ENCODE measurements at regions not wholly inside any gene's neighbourhood (a gene's known extent, or its start where the extent isn't known, plus 50 kb on each side); places are given as distances from the start of the nearest gene placed in this dataset.

DNA sequence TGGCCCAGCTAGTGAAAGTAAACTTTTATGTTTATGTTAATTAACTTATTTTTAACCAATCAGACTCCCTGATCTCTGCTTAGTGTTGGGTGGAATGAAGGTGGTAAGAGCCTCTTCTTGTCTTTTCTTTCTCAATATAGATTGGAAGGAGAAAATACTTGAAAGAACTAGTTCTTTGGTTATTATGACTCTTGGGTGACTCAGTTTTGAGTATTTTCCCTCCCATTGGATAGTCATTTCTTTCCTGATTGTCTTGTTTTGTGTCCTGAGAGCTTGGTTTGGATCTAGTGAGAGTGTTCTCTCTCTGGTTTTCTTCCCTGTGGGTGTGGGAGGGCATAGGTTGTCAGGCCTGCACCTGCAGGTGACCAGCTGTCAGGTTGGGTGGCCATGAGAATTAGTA is 172.0 kb upstream of the GLRA2 start (continued):
- TF ChIP-seq MLXIP (CRISPR knock-in tag; IDR thresholded peaks at IDR 0.05; ENCODE audit: borderline replicate concordance) (no peak), ZNF431 (CRISPR knock-in tag; IDR thresholded peaks at IDR 0.05; ENCODE audit: borderline replicate concordance, low read depth) (no peak)

DNA sequence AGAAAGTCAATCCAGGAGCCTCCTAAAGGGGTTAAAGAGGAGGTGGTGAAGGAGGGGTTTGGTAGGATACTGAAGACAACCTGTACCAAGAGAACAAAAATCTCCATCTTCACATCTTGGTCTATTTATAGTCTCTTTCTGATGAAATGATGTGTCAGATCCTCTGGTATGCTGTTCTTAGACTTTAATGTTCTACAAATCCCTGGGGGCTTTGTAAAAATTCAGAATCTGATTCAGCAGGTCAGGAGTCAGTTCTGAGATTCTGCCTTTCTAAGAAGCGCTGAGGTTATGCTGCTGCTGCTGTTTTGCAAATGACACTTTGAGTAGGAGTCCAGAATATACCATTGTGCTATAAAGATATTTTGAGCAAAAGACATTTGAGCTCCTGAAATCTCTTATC is 172.9 kb upstream of the GLRA2 start:
- H2AFZ ChIP-seq (ENCODE audit: low read length) = no peak overlapping the region
- no peaks in the 10 kb centered on the region for H3K9me3 ChIP-seq (ENCODE audit: low read length)
- H3K4me2 ChIP-seq (ENCODE audit: low read depth, low read length) = no peak overlapping the region
- BruUV-seq (replicated peaks) = no TSS peak
- intact Hi-C loops (cut with micrococcal nuclease; ENCODE audit: unreplicated experiment) (no loop called here), in situ Hi-C loops (cut with HindIII; ENCODE audit: extremely low pct_ligation_motif_present, low pct_unique_long_range_greater_than_20kb) (no loop called here)
- no peak overlapping the region for H3K4me3 ChIP-seq (replicated peaks in 1 of 3; ENCODE audit: insufficient read depth in 1 of 3, low read depth in 2 of 3, low read length in 3 of 3)
- FAIRE-seq = no peak
- no peaks in the 10 kb centered on the region for H3K27me3 ChIP-seq (ENCODE audit: control insufficient read depth in 1 of 2, insufficient read depth in 2 of 2, low read length in 2 of 2)
- TF ChIP-seq SCMH1 (CRISPR knock-in tag; IDR thresholded peaks at IDR 0.05; ENCODE audit: borderline replicate concordance) (no peak), NFAT5 (CRISPR knock-in tag; IDR thresholded peaks at IDR 0.05) (no peak), SOX6 (IDR thresholded peaks at IDR 0.05) (no peak), SOX6 (CRISPR knock-in tag; IDR thresholded peaks at IDR 0.05) (no peak), ZNF484 (CRISPR knock-in tag; IDR thresholded peaks at IDR 0.05; ENCODE audit: borderline replicate concordance, low read depth) (no peak), CEBPG (CRISPR knock-in tag; IDR thresholded peaks at IDR 0.05) (no peak)
- TF ChIP-seq, protein P1, sequence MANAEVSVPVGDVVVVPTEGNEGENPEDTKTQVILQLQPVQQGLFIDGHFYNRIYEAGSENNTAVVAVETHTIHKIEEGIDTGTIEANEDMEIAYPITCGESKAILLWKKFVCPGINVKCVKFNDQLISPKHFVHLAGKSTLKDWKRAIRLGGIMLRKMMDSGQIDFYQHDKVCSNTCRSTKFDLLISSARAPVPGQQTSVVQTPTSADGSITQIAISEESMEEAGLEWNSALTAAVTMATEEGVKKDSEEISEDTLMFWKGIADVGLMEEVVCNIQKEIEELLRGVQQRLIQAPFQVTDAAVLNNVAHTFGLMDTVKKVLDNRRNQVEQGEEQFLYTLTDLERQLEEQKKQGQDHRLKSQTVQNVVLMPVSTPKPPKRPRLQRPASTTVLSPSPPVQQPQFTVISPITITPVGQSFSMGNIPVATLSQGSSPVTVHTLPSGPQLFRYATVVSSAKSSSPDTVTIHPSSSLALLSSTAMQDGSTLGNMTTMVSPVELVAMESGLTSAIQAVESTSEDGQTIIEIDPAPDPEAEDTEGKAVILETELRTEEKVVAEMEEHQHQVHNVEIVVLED (CRISPR knock-in tag; IDR thresholded peaks at IDR 0.05; ENCODE audit: borderline replicate concordance) = no peak
- ChIA-PET POLR2A (no interaction called here), CTCF (ENCODE audit: low intra/inter-chr PET ratio, low total read pairs) (no interaction called here)
- H3K79me2 ChIP-seq (ENCODE audit: insufficient read depth, low read length) = no peaks in the 10 kb centered on the region
- H4K20me1 ChIP-seq (ENCODE audit: insufficient read depth, low read length) = no peaks in the 10 kb centered on the region
- WGBS (ENCODE audit: low lambda C conversion rate) = 0% methylated on average over 1 of the region's 1 CpG
- H3K27ac ChIP-seq (ENCODE audit: extremely low read length, insufficient read depth, low read length) = no peak overlapping the region
- no peak for DNase-seq (ENCODE audit: low spot score)
- no peak for ATAC-seq
- H3K9ac ChIP-seq (ENCODE audit: insufficient read depth, low read depth, low read length) = no peak overlapping the region
- no peaks in the 10 kb centered on the region for H3K36me3 ChIP-seq (replicated peaks in 1 of 2; ENCODE audit: control insufficient read depth in 1 of 2, insufficient read depth in 2 of 2, low read length in 2 of 2)
- H3K4me1 ChIP-seq (ENCODE audit: insufficient read depth, low read length) = no peaks in the 10 kb centered on the region
